Fibroblast of villous mesenchyme (primary cell): ENCODE measurements at regions not wholly inside any gene's neighbourhood (a gene's known extent, or its start where the extent isn't known, plus 50 kb on each side); places are given as distances from the start of the nearest gene placed in this dataset.

ENCODE experiments used
- DNase-seq: peaks from one replicate; pipeline ENCODE4 v3.0.0-alpha.2; 2010; ENCODE audit warnings: low read depth
- H3K4me3 ChIP-seq: 2 replicates; pipeline ENCODE4 v1.5.1; 2011; ENCODE audit warnings: low read depth, mild to moderate bottlenecking, low read length
- TF ChIP-seq, protein P1 (sequence below): IDR thresholded peaks from 2 replicates; pipeline ENCODE4 v1.5.1; 2012; ENCODE audit warnings: low read depth, mild to moderate bottlenecking, low read length; ENCODE audit not compliant: insufficient read depth

DNA sequence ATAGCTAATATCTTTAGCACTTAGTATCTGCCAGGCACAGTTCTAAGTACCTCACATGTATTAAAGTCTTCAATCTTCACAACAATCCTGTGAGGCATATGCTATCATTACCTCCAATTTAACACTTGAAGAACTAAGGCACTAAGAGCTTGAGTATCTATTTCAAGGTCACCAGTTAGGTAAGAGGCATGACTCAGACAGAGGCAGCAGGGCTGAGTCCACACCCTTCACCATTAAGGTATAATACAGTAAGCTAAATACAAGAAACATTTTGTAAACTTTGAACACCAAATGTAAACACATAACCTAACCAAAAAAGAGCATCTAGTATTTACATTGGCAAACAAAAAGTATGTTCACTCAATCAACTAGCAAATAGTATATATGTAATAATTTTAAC is 1410.9 kb downstream of the PCDH18 start:
- H3K4me3 ChIP-seq = no peak overlapping the region
- TF ChIP-seq, protein P1, sequence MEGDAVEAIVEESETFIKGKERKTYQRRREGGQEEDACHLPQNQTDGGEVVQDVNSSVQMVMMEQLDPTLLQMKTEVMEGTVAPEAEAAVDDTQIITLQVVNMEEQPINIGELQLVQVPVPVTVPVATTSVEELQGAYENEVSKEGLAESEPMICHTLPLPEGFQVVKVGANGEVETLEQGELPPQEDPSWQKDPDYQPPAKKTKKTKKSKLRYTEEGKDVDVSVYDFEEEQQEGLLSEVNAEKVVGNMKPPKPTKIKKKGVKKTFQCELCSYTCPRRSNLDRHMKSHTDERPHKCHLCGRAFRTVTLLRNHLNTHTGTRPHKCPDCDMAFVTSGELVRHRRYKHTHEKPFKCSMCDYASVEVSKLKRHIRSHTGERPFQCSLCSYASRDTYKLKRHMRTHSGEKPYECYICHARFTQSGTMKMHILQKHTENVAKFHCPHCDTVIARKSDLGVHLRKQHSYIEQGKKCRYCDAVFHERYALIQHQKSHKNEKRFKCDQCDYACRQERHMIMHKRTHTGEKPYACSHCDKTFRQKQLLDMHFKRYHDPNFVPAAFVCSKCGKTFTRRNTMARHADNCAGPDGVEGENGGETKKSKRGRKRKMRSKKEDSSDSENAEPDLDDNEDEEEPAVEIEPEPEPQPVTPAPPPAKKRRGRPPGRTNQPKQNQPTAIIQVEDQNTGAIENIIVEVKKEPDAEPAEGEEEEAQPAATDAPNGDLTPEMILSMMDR = no peak
- no peak for DNase-seq

- H3K4me3 ChIP-seq = no peak overlapping the region
- TF ChIP-seq, protein P1 = no peak
- no peak for DNase-seq
Observed at GRCh38 chr4:136113921-136114320, 1418.4 kb downstream of the PCDH18 start.

- no peak overlapping the region for H3K4me3 ChIP-seq
- TF ChIP-seq, protein P1 = no peak
- no peak for DNase-seq
Observed at GRCh38 chr4:136112116-136112515, 1420.2 kb downstream of the PCDH18 start.

DNA sequence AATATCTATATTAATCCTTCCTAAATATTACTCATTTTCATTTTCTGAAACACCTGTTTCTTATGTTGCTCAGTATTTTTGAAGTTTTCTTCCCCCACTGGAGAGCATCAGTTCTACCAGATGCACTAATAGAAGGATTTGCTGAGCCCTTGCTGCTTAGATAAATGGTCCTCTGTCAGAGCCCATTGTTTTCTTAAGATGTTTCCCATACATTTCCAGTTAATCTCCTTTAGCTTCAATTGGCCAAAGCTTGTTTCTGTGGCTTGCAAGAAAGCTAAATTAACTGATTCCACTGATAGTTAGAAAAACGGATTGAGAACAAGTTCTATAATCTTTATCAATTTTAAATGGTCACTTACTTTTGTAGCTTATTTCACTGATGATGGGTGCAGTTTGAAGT is 1425.5 kb downstream of the PCDH18 start:
- H3K4me3 ChIP-seq = no peak overlapping the region
- TF ChIP-seq, protein P1 = no peak
- no peak for DNase-seq

GRCh38 chr4:136103616-136104015 is 1428.7 kb downstream of the PCDH18 start:
- DNase-seq = no peak
- no peak overlapping the region for H3K4me3 ChIP-seq
- TF ChIP-seq, protein P1 = no peak

GRCh38 chr4:136097676-136098075 is 1434.6 kb downstream of the PCDH18 start:
- H3K4me3 ChIP-seq = no peak overlapping the region
- TF ChIP-seq, protein P1 = no peak
- no peak for DNase-seq

GRCh38 chr4:136088211-136088867 is 1444.0 kb downstream of the PCDH18 start:
- TF ChIP-seq, protein P1 = no peak
- DNase-seq = no peak

More at GRCh38 chr4:136088211-136088867, 1444.0 kb downstream of the PCDH18 start:
- H3K4me3 ChIP-seq = no peak overlapping the region
